Keratinocyte (primary cell): ENCODE measurements at regions not wholly inside any gene's neighbourhood (a gene's known extent, or its start where the extent isn't known, plus 50 kb on each side); places are given as distances from the start of the nearest gene placed in this dataset.

Experiments
- EZH2 ChIP-seq: IDR thresholded peaks from one replicate; pipeline ENCODE4 v1.6.1; 2012; ENCODE audit warnings: inconsistent platforms, mild to moderate bottlenecking, low read length, moderate library complexity
- TF ChIP-seq, protein P1 (sequence below), 3 experiments: IDR thresholded peaks in 1 of 3; conservative IDR thresholded peaks in 1 of 3; optimal IDR thresholded peaks in 1 of 3; 2 replicates in 2 of 3; 3 replicates in 1 of 3; pipeline versions ENCODE3 to v1.5.1; 2011; ENCODE audit warnings: low read length in 3 of 3, mild to moderate bottlenecking in 3 of 3, moderate library complexity in 2 of 3, control low read depth in 1 of 3, inconsistent platforms in 1 of 3; ENCODE audit not compliant: insufficient read depth in 2 of 3; ENCODE audit errors: extremely low read depth in 1 of 3

DNA sequence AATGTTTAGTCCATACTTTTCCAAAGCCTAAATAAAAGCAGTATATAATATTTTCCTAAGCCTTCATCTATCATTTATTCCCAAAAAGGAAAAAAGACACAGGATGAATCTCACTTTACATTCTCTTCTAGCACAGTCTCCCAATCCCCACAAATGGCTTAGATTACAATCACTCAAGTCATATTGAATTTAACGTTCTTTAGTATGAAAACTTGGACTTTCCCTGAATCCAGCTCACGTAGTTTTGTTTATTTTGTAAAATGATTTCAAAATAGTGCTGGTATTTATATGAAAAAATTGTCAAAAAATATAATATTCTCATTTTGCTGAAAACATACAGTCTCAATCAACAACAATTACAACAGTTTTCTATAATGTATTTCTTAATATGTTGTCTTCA, 137.7 kb upstream of the CCDC150 start:
- TF ChIP-seq, protein P1, sequence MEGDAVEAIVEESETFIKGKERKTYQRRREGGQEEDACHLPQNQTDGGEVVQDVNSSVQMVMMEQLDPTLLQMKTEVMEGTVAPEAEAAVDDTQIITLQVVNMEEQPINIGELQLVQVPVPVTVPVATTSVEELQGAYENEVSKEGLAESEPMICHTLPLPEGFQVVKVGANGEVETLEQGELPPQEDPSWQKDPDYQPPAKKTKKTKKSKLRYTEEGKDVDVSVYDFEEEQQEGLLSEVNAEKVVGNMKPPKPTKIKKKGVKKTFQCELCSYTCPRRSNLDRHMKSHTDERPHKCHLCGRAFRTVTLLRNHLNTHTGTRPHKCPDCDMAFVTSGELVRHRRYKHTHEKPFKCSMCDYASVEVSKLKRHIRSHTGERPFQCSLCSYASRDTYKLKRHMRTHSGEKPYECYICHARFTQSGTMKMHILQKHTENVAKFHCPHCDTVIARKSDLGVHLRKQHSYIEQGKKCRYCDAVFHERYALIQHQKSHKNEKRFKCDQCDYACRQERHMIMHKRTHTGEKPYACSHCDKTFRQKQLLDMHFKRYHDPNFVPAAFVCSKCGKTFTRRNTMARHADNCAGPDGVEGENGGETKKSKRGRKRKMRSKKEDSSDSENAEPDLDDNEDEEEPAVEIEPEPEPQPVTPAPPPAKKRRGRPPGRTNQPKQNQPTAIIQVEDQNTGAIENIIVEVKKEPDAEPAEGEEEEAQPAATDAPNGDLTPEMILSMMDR (optimal IDR thresholded peaks at IDR 0.05 in 1 of 3, IDR thresholded peaks at IDR 0.05 in 1 of 3, conservative IDR thresholded peaks at IDR 0.05 in 1 of 3; ENCODE audit: extremely low read depth in 1 of 3, insufficient read depth in 2 of 3, low read length in 3 of 3) = no peak
- no peak for TF ChIP-seq EZH2
